H9 (cell line): ENCODE measurements at regions not wholly inside any gene's neighbourhood (a gene's known extent, or its start where the extent isn't known, plus 50 kb on each side); places are given as distances from the start of the nearest gene placed in this dataset.

ENCODE experiments used
- DNase-seq: peaks from one replicate; pipeline ENCODE4 v3.0.0-alpha.2; 2017
- H2AFZ ChIP-seq: one replicate; pipeline ENCODE4 v1.6.1; 2013; ENCODE audit warnings: mild to moderate bottlenecking, low read length, control low read depth, moderate library complexity
- H2AK5ac ChIP-seq: 2 replicates; pipeline ENCODE4 v1.6.1; 2013; ENCODE audit warnings: low read length, control low read depth, mixed read lengths; ENCODE audit not compliant: insufficient read length
- H2BK120ac ChIP-seq: one replicate; pipeline ENCODE4 v1.6.1; 2013; ENCODE audit warnings: low read depth, mild to moderate bottlenecking, low read length, control low read depth, inconsistent platforms; ENCODE audit not compliant: poor library complexity, severe bottlenecking
- H2BK12ac ChIP-seq: 2 replicates; pipeline ENCODE4 v1.6.1; 2013; ENCODE audit warnings: low read length, control low read depth, mixed read lengths, low read depth; ENCODE audit not compliant: insufficient read length
- H2BK15ac ChIP-seq: 2 replicates; pipeline ENCODE4 v1.6.1; 2013; ENCODE audit warnings: low read depth, low read length, control low read depth
- H2BK20ac ChIP-seq: one replicate; pipeline ENCODE4 v1.6.1; 2013; ENCODE audit warnings: low read depth, mild to moderate bottlenecking, low read length, control low read depth, inconsistent platforms; ENCODE audit not compliant: poor library complexity, severe bottlenecking
- H2BK5ac ChIP-seq: 2 replicates; pipeline ENCODE4 v1.6.1; 2013; ENCODE audit warnings: low read length, control low read depth, mixed read lengths; ENCODE audit not compliant: insufficient read length
- H3K14ac ChIP-seq: 2 replicates; pipeline ENCODE4 v1.6.1; 2013; ENCODE audit warnings: low read length, control low read depth; ENCODE audit not compliant: insufficient read depth
- H3K18ac ChIP-seq: 2 replicates; pipeline ENCODE4 v1.6.1; 2013; ENCODE audit warnings: low read depth, mild to moderate bottlenecking, mixed read lengths, low read length, control low read depth; ENCODE audit not compliant: insufficient read length
- H3K23ac ChIP-seq: 2 replicates; pipeline ENCODE4 v1.6.1; 2013; ENCODE audit warnings: low read length, control low read depth, mixed read lengths, low read depth; ENCODE audit not compliant: insufficient read length
- H3K23me2 ChIP-seq: 2 replicates; pipeline ENCODE4 v1.6.1; 2013; ENCODE audit warnings: low read depth, mild to moderate bottlenecking, mixed read lengths, low read length, control low read depth; ENCODE audit not compliant: insufficient read length, poor library complexity, severe bottlenecking
- H3K27ac ChIP-seq: 2 replicates; pipeline ENCODE4 v1.5.1; 2013; ENCODE audit warnings: low read length, control low read depth, mixed read lengths, low read depth; ENCODE audit not compliant: insufficient read length
- H3K27me3 ChIP-seq: 2 replicates; pipeline ENCODE4 v1.6.1; 2013; ENCODE audit warnings: low read length, control low read depth, inconsistent platforms; ENCODE audit not compliant: insufficient read depth
- H3K4ac ChIP-seq: 2 replicates; pipeline ENCODE4 v1.6.1; 2013; ENCODE audit warnings: low read depth, mild to moderate bottlenecking, control low read depth, inconsistent platforms, low read length, moderate library complexity
- H3K4me1 ChIP-seq: 2 replicates; pipeline ENCODE4 v1.6.1; 2013; ENCODE audit warnings: low read length, control low read depth, inconsistent platforms; ENCODE audit not compliant: insufficient read depth
- H3K4me2 ChIP-seq: 2 replicates; pipeline ENCODE4 v1.6.1; 2013; ENCODE audit warnings: low read length, control low read depth, mixed read lengths; ENCODE audit not compliant: insufficient read length, insufficient read depth
- H3K56ac ChIP-seq: 2 replicates; pipeline ENCODE4 v1.6.1; 2013; ENCODE audit warnings: low read depth, mild to moderate bottlenecking, mixed read lengths, low read length, control low read depth; ENCODE audit not compliant: insufficient read length
- H3K79me1 ChIP-seq: 2 replicates; pipeline ENCODE4 v1.6.1; 2013; ENCODE audit warnings: low read depth, mild to moderate bottlenecking, moderate library complexity, low read length, control low read depth, inconsistent platforms; ENCODE audit not compliant: insufficient read depth, poor library complexity, severe bottlenecking
- H3K79me2 ChIP-seq: 2 replicates; pipeline ENCODE4 v1.6.1; 2013; ENCODE audit warnings: low read length, control low read depth, inconsistent platforms; ENCODE audit not compliant: insufficient read depth
- H3K9ac ChIP-seq: 2 replicates; pipeline ENCODE4 v1.6.1; 2013; ENCODE audit warnings: low read length, control low read depth, mixed read lengths; ENCODE audit not compliant: insufficient read length; ENCODE audit errors: extremely low read depth
- H3K9me3 ChIP-seq: one replicate; pipeline ENCODE4 v1.6.1; 2013; ENCODE audit warnings: low read depth, low read length, inconsistent platforms; ENCODE audit not compliant: control insufficient read depth
- H3T11ph ChIP-seq: one replicate; pipeline ENCODE4 v1.6.1; 2013; ENCODE audit warnings: mild to moderate bottlenecking, low read length, control low read depth, inconsistent platforms
- H4K20me1 ChIP-seq: one replicate; pipeline ENCODE4 v1.6.1; 2013; ENCODE audit not compliant: control insufficient read depth, insufficient read length, insufficient read depth
- H4K5ac ChIP-seq: 2 replicates; pipeline ENCODE4 v1.6.1; 2013; ENCODE audit warnings: low read depth, mild to moderate bottlenecking, mixed read lengths, low read length, control low read depth; ENCODE audit not compliant: insufficient read length
- H4K8ac ChIP-seq: replicated peaks from 2 replicates; pipeline ENCODE4 v1.6.1; 2013; ENCODE audit warnings: low read length, control low read depth, mixed read lengths, low read depth; ENCODE audit not compliant: insufficient read length
- H4K91ac ChIP-seq: 2 replicates; pipeline ENCODE4 v1.6.1; 2013; ENCODE audit warnings: low read depth, mild to moderate bottlenecking, moderate library complexity, mixed read lengths, low read length, control low read depth; ENCODE audit not compliant: insufficient read length
- H3K27ac Mint-ChIP-seq, 3 experiments: 2 replicates in 2 of 3; 3 replicates in 1 of 3; pipeline ENCODE4 v1.8.0; 2020 to 2021; ENCODE audit warnings: mixed read lengths in 3 of 3, mild to moderate bottlenecking in 1 of 3, moderate library complexity in 1 of 3
- H3K27me3 Mint-ChIP-seq: 2 replicates; pipeline ENCODE4 v1.8.0; 2021; ENCODE audit warnings: low read depth, mild to moderate bottlenecking, moderate library complexity, mixed read lengths
- H3K36me3 Mint-ChIP-seq, 3 experiments: 2 replicates in 2 of 3; 3 replicates in 1 of 3; pipeline ENCODE4 v1.8.0; 2020 to 2021; ENCODE audit warnings: low read depth in 3 of 3, mixed read lengths in 3 of 3; ENCODE audit not compliant: insufficient read depth in 1 of 3
- H3K4me1 Mint-ChIP-seq, 2 experiments: 2 replicates each; pipeline ENCODE4 v1.8.0; 2020; ENCODE audit warnings: mixed read lengths in 2 of 2
- H3K4me3 Mint-ChIP-seq, 2 experiments: 2 replicates in 1 of 2; 3 replicates in 1 of 2; pipeline ENCODE4 v1.8.0; 2020 to 2021; ENCODE audit warnings: mild to moderate bottlenecking in 2 of 2, mixed read lengths in 2 of 2, moderate library complexity in 1 of 2
- H3K9me3 Mint-ChIP-seq, 2 experiments: 2 replicates in 1 of 2; 3 replicates in 1 of 2; pipeline ENCODE4 v1.8.0; 2020; ENCODE audit warnings: mild to moderate bottlenecking in 2 of 2, mixed read lengths in 2 of 2, moderate library complexity in 1 of 2
- CTCF ChIP-seq: fragments of 200-600 bp; sonication (generic); conservative IDR thresholded peaks from 3 replicates; pipeline ENCODE4 v1.8.0; 2021; ENCODE audit warnings: antibody characterized with exemption, mild to moderate bottlenecking

DNA sequence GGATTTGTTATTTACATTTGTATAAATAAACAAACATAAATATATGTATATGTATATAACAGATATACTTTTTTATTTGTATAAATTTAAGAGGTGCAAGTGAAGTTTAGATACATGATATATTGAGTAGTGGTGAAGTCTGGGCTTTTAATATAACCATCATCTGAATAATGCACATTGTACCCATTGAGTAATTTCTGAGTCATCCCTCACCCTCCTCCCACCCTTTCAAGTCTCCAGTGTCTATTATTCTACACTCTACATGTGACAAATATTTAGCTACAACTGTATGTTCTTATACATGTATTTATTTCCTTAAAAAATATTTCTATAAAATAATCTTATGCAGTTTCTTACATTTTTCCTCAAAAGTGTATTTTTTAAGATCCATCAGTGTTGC is 358.7 kb upstream of the TFPI start:
- no peaks in the 10 kb centered on the region for H3K36me3 Mint-ChIP-seq
- H3K27me3 ChIP-seq = no peaks in the 10 kb centered on the region

More for the DNA sequence above, 358.7 kb upstream of the TFPI start:
- Histone ChIP-seq H3K4ac (no peak overlapping the region), H2BK15ac (no peak overlapping the region), H4K91ac (no peak overlapping the region), H3K4me1 (no peaks in the 10 kb centered on the region), H2BK5ac (no peak overlapping the region), H3K14ac (no peak overlapping the region), H4K8ac (no peak overlapping the region), H2BK12ac (no peak overlapping the region), H4K20me1 (no peaks in the 10 kb centered on the region), H3K79me1 (no peaks in the 10 kb centered on the region), H3K18ac (no peak overlapping the region), H3K4me2 (no peak overlapping the region), H2BK20ac (no peak overlapping the region), H2AK5ac (no peak overlapping the region), H3K56ac (no peak overlapping the region), H3K9me3 (no peaks in the 10 kb centered on the region), H3K23me2 (no peaks in the 10 kb centered on the region), H3T11ph (no peak overlapping the region), H2BK120ac (no peak overlapping the region), H3K27ac (no peak overlapping the region), H4K5ac (no peak overlapping the region), H2AFZ (no peak overlapping the region), H3K79me2 (no peaks in the 10 kb centered on the region), H3K23ac (no peak overlapping the region), H3K9ac (no peak overlapping the region)
- DNase-seq = no peak
- Mint-ChIP-seq H3K4me1 (no peaks in the 10 kb centered on the region; a peak in 1 of 4 replicates), H3K4me3 (no peak overlapping the region), H3K9me3 (no peaks in the 10 kb centered on the region), H3K27ac (no peak overlapping the region), H3K27me3 (no peaks in the 10 kb centered on the region)
- TF ChIP-seq CTCF = no peak
